ENCODE measurements at regions not wholly inside any gene's neighbourhood (a gene's known extent, or its start where the extent isn't known, plus 50 kb on each side); places are given as distances from the start of the nearest gene placed in this dataset.

GRCh38 chr9:73468716-73469115 lies 317.1 kb downstream of the ANXA1 start:
- Mint-ChIP-seq H3K27ac (ENCODE audit: unreplicated experiment) (no peak overlapping the region), H3K4me1 (ENCODE audit: low read depth, unreplicated experiment) (no peaks in the 10 kb centered on the region), H3K27me3 (ENCODE audit: insufficient read depth, unreplicated experiment) (no peaks in the 10 kb centered on the region), H3K9me3 (ENCODE audit: unreplicated experiment) (no peaks in the 10 kb centered on the region), H3K4me3 (ENCODE audit: unreplicated experiment) (no peak overlapping the region), H3K36me3 (ENCODE audit: insufficient read depth, unreplicated experiment) (no peaks in the 10 kb centered on the region)
- POLR2A ChIA-PET: no interaction called here
- Histone ChIP-seq H3K27me3 (replicated peaks; ENCODE audit: control insufficient read depth, insufficient read depth, low read length) (no peaks in the 10 kb centered on the region), H3K4me3 (ENCODE audit: low read depth, low read length) (no peak overlapping the region), H3K36me3 (ENCODE audit: control insufficient read depth, insufficient read depth, low read length) (no peaks in the 10 kb centered on the region), H3K4me1 (no peaks in the 10 kb centered on the region), H3K9me3 (no peaks in the 10 kb centered on the region)
- no peak for TF ChIP-seq CTCF (IDR thresholded peaks at IDR 0.05; ENCODE audit: insufficient read depth in 1 of 2, low read depth in 1 of 2, low read length in 1 of 2, severe bottlenecking in 1 of 2, unreplicated experiment in 1 of 2)
- CTCF ChIA-PET: no interaction called here
- no TSS peak for BruUV-seq (replicated peaks)
- DNase-seq: no peak
- intact Hi-C loops (cut with micrococcal nuclease; ENCODE audit: unreplicated experiment): no loop called here

- Mint-ChIP-seq H3K9me3 (ENCODE audit: unreplicated experiment) (no peaks in the 10 kb centered on the region), H3K27me3 (ENCODE audit: insufficient read depth, unreplicated experiment) (no peaks in the 10 kb centered on the region), H3K36me3 (ENCODE audit: insufficient read depth, unreplicated experiment) (no peaks in the 10 kb centered on the region), H3K4me3 (ENCODE audit: unreplicated experiment) (no peak overlapping the region), H3K4me1 (ENCODE audit: low read depth, unreplicated experiment) (no peaks in the 10 kb centered on the region), H3K27ac (ENCODE audit: unreplicated experiment) (no peak overlapping the region)
- intact Hi-C loops (cut with micrococcal nuclease; ENCODE audit: unreplicated experiment): no loop called here
- no peaks in the 10 kb centered on the region for H3K27me3 ChIP-seq (replicated peaks; ENCODE audit: control insufficient read depth, insufficient read depth, low read length)
- POLR2A ChIA-PET: no interaction called here
- DNase-seq: no peak
- no peaks in the 10 kb centered on the region for H3K4me1 ChIP-seq
- no peaks in the 10 kb centered on the region for H3K36me3 ChIP-seq (ENCODE audit: control insufficient read depth, insufficient read depth, low read length)
- H3K9me3 ChIP-seq: no peaks in the 10 kb centered on the region
- CTCF ChIA-PET: no interaction called here
- TF ChIP-seq CTCF (IDR thresholded peaks at IDR 0.05; ENCODE audit: insufficient read depth in 1 of 2, low read depth in 1 of 2, low read length in 1 of 2, severe bottlenecking in 1 of 2, unreplicated experiment in 1 of 2): no peak
- no peak overlapping the region for H3K4me3 ChIP-seq (ENCODE audit: low read depth, low read length)
- no TSS peak for BruUV-seq (replicated peaks)
Measured at GRCh38 chr9:73470766-73471165, 319.1 kb downstream of the ANXA1 start.

GRCh38 chr9:73474002-73474600 lies 322.4 kb downstream of the ANXA1 start:
- CTCF ChIA-PET: no interaction called here
- no peaks in the 10 kb centered on the region for H3K9me3 ChIP-seq
- no peak for TF ChIP-seq CTCF (IDR thresholded peaks at IDR 0.05; ENCODE audit: insufficient read depth in 1 of 2, low read depth in 1 of 2, low read length in 1 of 2, severe bottlenecking in 1 of 2, unreplicated experiment in 1 of 2)
- POLR2A ChIA-PET: no interaction called here
- H3K27me3 Mint-ChIP-seq (ENCODE audit: insufficient read depth, unreplicated experiment): no peaks in the 10 kb centered on the region
- no peaks in the 10 kb centered on the region for H3K9me3 Mint-ChIP-seq (ENCODE audit: unreplicated experiment)
- no peaks in the 10 kb centered on the region for H3K27me3 ChIP-seq (replicated peaks; ENCODE audit: control insufficient read depth, insufficient read depth, low read length)
- intact Hi-C loops (cut with micrococcal nuclease; ENCODE audit: unreplicated experiment): no loop called here
- no peak overlapping the region for H3K4me3 Mint-ChIP-seq (ENCODE audit: unreplicated experiment)
- H3K4me1 ChIP-seq: no peaks in the 10 kb centered on the region
- no peaks in the 10 kb centered on the region for H3K36me3 ChIP-seq (ENCODE audit: control insufficient read depth, insufficient read depth, low read length)
- no peaks in the 10 kb centered on the region for H3K36me3 Mint-ChIP-seq (ENCODE audit: insufficient read depth, unreplicated experiment)
- H3K4me3 ChIP-seq (ENCODE audit: low read depth, low read length): no peak overlapping the region
- no TSS peak for BruUV-seq (replicated peaks)
- no peak for DNase-seq
- no peak overlapping the region for H3K27ac Mint-ChIP-seq (ENCODE audit: unreplicated experiment)
- no peaks in the 10 kb centered on the region for H3K4me1 Mint-ChIP-seq (ENCODE audit: low read depth, unreplicated experiment)

Measured in Caco-2 (cell line).